Ishikawa (cell line): ENCODE measurements at regions not wholly inside any gene's neighbourhood (a gene's known extent, or its start where the extent isn't known, plus 50 kb on each side); places are given as distances from the start of the nearest gene placed in this dataset.

Experiments
- CEBPB ChIP-seq: IDR thresholded peaks from 2 replicates; pipeline ENCODE4 v1.6.1; 2012
- CREB1 ChIP-seq: IDR thresholded peaks from 2 replicates; pipeline ENCODE4 v1.6.1; 2012; ENCODE audit warnings: low read depth
- EGR1 ChIP-seq: IDR thresholded peaks from 2 replicates; pipeline ENCODE4 v1.6.1; 2012
- EP300 ChIP-seq: IDR thresholded peaks from 2 replicates; pipeline ENCODE4 v1.6.1; 2012; ENCODE audit warnings: borderline replicate concordance
- FOXM1 ChIP-seq: IDR thresholded peaks from 2 replicates; pipeline ENCODE4 v1.6.1; 2012; ENCODE audit warnings: low read depth, borderline replicate concordance
- NFIC ChIP-seq: IDR thresholded peaks from 2 replicates; pipeline ENCODE4 v1.6.1; 2012
- RAD21 ChIP-seq: IDR thresholded peaks from 2 replicates; pipeline ENCODE4 v1.6.1; 2012; ENCODE audit warnings: low read depth
- REST ChIP-seq: IDR thresholded peaks from 2 replicates; pipeline ENCODE4 v1.6.1; 2012; ENCODE audit warnings: low read depth, mild to moderate bottlenecking
- TAF1 ChIP-seq: IDR thresholded peaks from 2 replicates; pipeline ENCODE4 v1.6.1; 2012; ENCODE audit warnings: low read depth, mild to moderate bottlenecking
- TCF12 ChIP-seq: IDR thresholded peaks from 2 replicates; pipeline ENCODE4 v1.6.1; 2012; ENCODE audit warnings: low read depth
- TEAD4 ChIP-seq: IDR thresholded peaks from 2 replicates; pipeline ENCODE4 v1.6.1; 2012
- USF1 ChIP-seq: IDR thresholded peaks from 2 replicates; pipeline ENCODE4 v1.6.1; 2012
- YY1 ChIP-seq: IDR thresholded peaks from 2 replicates; pipeline ENCODE4 v1.6.1; 2012; ENCODE audit warnings: low read depth
- ZBTB7A ChIP-seq: IDR thresholded peaks from 2 replicates; pipeline ENCODE4 v1.6.1; 2012; ENCODE audit warnings: low read depth
- TF ChIP-seq, protein P1 (sequence below): IDR thresholded peaks from 2 replicates; pipeline ENCODE4 v1.6.1; 2012

- no peak for TF ChIP-seq FOXM1
- TF ChIP-seq CREB1: no peak
- TF ChIP-seq EGR1: no peak
- no peak for TF ChIP-seq CEBPB
- TF ChIP-seq, protein P1, sequence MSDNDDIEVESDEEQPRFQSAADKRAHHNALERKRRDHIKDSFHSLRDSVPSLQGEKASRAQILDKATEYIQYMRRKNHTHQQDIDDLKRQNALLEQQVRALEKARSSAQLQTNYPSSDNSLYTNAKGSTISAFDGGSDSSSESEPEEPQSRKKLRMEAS: no peak
These were observed 94.8 kb downstream of the TEX29 start for GRCh38 chr13:111415246-111415645.

GRCh38 chr13:111415765-111416164 lies 95.3 kb downstream of the TEX29 start:
- TF ChIP-seq TEAD4 (no peak), REST (no peak), RAD21 (no peak), NFIC (no peak), CREB1 (no peak), TCF12 (no peak), TAF1 (no peak), YY1 (no peak), EGR1 (no peak)

GRCh38 chr13:111418101-111418500 lies 97.7 kb downstream of the TEX29 start:
- TF ChIP-seq TEAD4 (no peak), EP300 (no peak), FOXM1 (no peak), RAD21 (no peak), YY1 (no peak), TAF1 (no peak), USF1 (no peak), EGR1 (no peak), REST (no peak), ZBTB7A (no peak), TCF12 (no peak), CEBPB (no peak), NFIC (no peak), CREB1 (no peak)
- TF ChIP-seq, protein P1: no peak

DNA sequence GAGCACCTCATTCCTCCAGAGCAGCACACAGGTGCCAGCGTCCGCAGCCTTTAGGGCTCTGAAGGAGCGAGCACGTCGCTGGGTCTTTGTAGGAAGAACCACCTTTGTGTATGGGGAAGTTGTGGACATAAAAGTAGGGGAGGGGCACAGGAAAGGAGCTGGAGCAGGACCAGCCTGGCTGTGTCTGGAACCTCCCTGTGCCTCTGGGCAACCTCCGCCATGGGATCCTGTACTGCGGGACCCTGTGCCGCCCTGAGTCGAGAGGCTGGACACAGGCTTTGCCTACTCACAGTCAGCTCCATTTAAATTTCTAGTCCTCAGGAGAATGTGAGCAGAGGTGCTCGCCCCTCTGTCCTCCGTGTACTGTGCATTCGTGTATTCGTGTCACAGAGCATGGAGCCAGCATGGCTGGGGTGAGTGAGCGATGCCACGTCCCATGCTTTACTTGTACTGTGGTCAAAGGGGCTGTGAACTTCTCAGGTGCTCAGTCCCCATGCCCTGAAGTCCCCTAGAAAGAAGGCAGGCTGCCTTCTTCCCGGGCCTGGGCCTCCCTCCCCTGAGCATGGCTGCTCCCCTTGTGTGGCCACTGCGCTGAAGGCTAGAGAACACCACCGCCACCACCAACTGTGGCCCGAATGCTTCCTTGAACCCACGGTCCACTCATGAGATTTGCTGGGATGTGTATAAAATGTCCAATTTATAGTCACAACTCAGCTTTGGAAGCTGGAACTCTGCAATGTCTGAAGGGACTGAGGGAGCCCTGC lies 99.9 kb downstream of the TEX29 start:
- TF ChIP-seq, protein P1: no peak
- TF ChIP-seq TEAD4: no peak

DNA sequence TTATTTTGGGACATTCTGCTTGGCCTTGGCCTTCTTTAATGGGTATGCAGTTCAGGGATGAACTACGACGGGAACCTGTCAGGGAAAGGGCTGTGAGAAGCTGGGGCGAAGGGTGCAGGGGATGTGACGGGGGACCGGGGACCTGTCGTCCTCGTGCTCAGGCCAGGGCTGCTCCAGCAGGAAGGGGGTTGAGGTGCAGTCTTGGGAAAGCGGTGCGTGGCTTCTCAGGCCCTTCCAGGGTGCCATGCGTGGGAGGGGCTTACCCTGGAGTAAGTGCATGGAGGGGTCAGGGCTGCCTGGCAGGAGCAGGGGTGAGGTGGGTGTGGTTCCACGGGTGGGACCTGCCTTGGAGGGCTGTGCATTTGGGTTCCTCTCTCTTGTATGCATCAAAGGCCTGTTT lies 100.8 kb downstream of the TEX29 start:
- no peak for TF ChIP-seq CEBPB
- TF ChIP-seq RAD21: no peak
- TF ChIP-seq REST: no peak
- TF ChIP-seq ZBTB7A: no peak
- TF ChIP-seq EP300: no peak
- TF ChIP-seq NFIC: no peak
- TF ChIP-seq TEAD4: no peak
- TF ChIP-seq USF1: no peak
- TF ChIP-seq FOXM1: no peak
- TF ChIP-seq TAF1: no peak
- TF ChIP-seq, protein P1: no peak
- TF ChIP-seq TCF12: no peak
- TF ChIP-seq EGR1: no peak
- no peak for TF ChIP-seq CREB1
- TF ChIP-seq YY1: no peak
